Hepatocyte (in vitro differentiated cells): ENCODE measurements at regions not wholly inside any gene's neighbourhood (a gene's known extent, or its start where the extent isn't known, plus 50 kb on each side); places are given as distances from the start of the nearest gene placed in this dataset.

Source experiments
- EZH2 ChIP-seq: fragments of 200-600 bp; sonication (generic); IDR thresholded peaks from 2 replicates; pipeline ENCODE4 v1.6.1; 2016; ENCODE audit warnings: antibody characterized with exemption, mild to moderate bottlenecking, borderline replicate concordance
- EZH2phosphoT487 ChIP-seq: fragments of 200-600 bp; sonication (generic); IDR thresholded peaks from one replicate; pipeline ENCODE4 v1.6.1; 2018; ENCODE audit warnings: antibody characterized with exemption, mild to moderate bottlenecking, low read depth, moderate library complexity; ENCODE audit not compliant: unreplicated experiment, severe bottlenecking
- TF ChIP-seq, protein P1 (sequence below): fragments of 200-600 bp; sonication (generic); IDR thresholded peaks from 2 replicates; pipeline ENCODE4 v1.5.1; 2016; ENCODE audit warnings: antibody characterized with exemption, mild to moderate bottlenecking; ENCODE audit not compliant: poor library complexity

DNA sequence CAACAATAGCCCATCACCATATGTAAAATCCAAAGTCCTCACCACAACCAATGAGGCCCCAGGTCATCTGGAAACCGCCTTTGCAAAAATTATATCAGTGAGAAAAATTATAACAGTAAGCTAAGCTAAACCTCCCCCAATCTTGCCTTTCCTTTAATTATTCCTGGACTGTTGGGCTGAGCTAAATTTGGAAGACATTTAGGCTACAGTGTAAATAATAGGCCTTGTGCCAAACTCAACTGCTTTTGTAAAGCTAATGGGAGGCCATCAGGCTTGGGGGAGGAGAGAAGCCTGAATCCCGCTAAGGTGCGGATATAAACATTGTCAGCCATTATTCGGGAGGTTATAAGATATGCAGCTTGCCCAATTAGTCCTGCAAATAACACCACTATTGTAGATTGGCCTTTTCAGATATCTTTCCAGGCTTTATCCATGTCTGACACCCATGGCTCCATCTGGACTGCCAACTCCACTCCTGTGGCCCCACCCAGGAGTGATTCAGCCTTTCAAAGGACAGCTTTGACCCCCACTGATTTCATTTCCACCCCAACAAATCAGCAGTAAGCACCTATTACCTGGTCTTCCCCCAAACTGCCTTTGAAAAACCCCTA lies 53.0 kb upstream of the CA12 start:
- TF ChIP-seq, protein P1, sequence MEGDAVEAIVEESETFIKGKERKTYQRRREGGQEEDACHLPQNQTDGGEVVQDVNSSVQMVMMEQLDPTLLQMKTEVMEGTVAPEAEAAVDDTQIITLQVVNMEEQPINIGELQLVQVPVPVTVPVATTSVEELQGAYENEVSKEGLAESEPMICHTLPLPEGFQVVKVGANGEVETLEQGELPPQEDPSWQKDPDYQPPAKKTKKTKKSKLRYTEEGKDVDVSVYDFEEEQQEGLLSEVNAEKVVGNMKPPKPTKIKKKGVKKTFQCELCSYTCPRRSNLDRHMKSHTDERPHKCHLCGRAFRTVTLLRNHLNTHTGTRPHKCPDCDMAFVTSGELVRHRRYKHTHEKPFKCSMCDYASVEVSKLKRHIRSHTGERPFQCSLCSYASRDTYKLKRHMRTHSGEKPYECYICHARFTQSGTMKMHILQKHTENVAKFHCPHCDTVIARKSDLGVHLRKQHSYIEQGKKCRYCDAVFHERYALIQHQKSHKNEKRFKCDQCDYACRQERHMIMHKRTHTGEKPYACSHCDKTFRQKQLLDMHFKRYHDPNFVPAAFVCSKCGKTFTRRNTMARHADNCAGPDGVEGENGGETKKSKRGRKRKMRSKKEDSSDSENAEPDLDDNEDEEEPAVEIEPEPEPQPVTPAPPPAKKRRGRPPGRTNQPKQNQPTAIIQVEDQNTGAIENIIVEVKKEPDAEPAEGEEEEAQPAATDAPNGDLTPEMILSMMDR: no peak
- TF ChIP-seq EZH2 (no peak), EZH2phosphoT487 (no peak)
